ENCODE measurements at regions not wholly inside any gene's neighbourhood (a gene's known extent, or its start where the extent isn't known, plus 50 kb on each side); places are given as distances from the start of the nearest gene placed in this dataset.
"Not testable (repeated sequence)": the region's sequence is repeated elsewhere in the genome, so short reads cannot be mapped to it uniquely, and the experiment has no call there.

DNA sequence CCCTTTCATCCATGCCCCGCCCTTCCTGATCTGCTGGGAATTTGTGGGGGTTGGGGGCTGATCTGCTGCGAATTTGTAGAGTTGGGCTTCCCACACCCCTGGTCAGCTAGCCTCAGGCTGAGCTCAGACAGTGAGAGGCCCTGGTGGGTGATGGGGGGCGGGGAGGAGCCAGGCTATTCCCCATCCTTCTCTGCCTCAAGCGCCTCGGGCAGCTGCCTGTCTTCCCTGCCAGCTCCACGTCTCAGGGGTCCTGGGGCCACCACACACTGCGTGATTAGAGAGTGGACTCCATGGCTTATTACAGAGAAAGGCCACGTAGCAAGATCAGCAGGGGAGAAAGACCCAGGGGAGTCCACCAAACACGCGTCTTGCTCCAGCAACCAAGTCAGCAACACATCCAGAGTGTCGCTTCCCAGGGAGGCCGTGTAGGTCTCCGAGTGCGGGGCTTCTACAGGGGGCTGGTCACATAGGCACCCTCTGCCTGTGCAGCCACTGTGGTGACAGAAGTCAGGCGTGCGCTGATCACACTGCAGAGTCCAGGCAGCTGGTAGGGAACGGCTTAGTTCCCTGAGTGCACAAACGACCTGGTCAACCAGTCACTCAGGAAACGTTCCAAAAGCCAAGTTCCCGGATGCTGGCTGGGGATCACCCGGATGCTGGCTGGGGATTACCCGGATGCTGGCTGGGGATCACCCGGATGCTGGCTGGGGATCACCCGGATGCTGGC is 254.4 kb upstream of the SFSWAP start:
- no peak for DNase-seq
- intact Hi-C loops (cut with DNase I) = no loop called here

- no peak for DNase-seq
- intact Hi-C loops (cut with DNase I) = no loop called here
Observed at GRCh38 chr12:131457028-131457310, 253.9 kb upstream of the SFSWAP start.

DNA sequence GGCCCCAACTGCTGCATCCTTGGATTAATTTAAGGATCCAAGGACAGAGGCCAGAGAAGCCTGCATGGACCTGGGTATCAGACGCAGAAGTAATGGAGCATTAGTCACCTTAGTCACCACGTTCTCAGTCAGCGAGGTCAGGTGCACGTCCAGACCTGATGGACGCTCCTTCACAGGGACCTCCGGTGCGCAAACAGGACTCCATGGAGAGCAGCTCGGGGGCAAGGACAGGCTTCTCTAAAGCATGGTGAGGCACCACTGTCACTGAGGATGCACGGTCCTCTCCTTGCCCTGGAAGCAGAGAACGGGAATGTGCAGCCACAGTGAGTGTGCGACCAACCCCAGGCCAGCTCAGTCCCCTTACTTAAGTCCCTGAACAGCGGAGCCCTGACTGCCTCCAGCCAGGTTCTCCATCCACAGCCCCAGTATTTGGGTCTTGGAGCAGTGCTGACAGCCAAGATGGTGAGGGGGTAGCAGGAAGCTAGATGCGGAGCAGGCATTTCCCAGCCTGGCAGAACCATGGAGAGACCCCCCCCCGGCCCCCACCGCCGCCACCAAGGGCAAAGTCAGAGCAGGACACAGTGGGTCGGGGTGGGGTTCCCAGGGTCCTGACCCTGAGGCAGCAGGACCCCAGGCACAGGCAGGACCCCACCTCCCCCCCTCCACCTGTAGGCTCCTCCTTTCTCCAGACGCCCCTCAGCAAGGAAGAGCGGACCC is 253.4 kb upstream of the SFSWAP start:
- intact Hi-C loops (cut with DNase I) = no loop called here
- no peak for DNase-seq

GRCh38 chr12:131458048-131458374 is 252.9 kb upstream of the SFSWAP start:
- intact Hi-C loops (cut with DNase I) = no loop called here

DNA sequence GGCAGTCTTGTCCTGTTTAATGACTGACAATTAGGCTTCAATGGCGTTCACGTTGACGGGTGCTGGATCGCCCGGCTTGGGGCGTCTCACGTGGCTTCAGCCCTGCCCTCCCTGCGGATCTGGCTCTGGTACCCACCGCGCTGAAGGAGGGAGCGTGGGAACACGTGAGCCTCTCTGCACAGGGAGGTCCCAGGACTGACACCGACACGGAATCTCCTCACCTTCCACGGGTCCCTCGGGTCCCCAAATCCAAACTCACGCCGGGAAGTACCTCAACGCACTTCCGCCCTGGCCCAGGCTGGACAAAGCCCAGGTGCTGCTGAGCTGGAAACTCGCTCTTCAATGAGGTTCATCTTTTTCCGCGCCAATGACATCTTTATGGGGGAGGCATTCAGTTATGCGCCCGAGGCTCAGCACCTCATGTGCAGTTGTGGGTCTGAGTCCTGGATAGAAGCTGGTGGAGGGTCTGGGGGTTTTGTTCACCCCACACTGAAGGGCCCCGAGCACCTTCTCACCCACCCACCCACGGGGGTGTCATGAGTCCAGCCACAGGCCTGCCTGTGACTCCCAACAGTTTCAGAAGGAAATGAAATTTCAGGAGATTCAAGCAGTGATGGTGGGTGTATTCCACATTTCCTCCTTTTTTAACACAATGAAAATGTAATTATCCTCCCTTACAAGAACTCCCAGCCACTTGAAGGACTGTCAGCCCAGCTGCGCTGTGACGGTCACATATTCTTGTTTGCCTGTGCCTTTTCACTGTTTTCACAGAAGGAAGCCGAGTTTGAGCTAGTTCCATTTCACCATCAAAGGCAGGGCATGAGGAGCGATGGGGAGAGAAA is 251.7 kb upstream of the SFSWAP start:
- peak in 1 of 10 donors; percentile 12 for DNase-seq
- intact Hi-C loops (cut with DNase I) = no loop called here

More at GRCh38 chr12:131458048-131458374, 252.9 kb upstream of the SFSWAP start:
- no peak for DNase-seq

GRCh38 chr12:131459773-131460365 is 251.0 kb upstream of the SFSWAP start:
- intact Hi-C loops (cut with DNase I) = no loop called here
- no peak for DNase-seq

GRCh38 chr12:131460520-131460919 is 250.4 kb upstream of the SFSWAP start:
- DNase-seq = no peak
- intact Hi-C loops (cut with DNase I) = no loop called here

DNA sequence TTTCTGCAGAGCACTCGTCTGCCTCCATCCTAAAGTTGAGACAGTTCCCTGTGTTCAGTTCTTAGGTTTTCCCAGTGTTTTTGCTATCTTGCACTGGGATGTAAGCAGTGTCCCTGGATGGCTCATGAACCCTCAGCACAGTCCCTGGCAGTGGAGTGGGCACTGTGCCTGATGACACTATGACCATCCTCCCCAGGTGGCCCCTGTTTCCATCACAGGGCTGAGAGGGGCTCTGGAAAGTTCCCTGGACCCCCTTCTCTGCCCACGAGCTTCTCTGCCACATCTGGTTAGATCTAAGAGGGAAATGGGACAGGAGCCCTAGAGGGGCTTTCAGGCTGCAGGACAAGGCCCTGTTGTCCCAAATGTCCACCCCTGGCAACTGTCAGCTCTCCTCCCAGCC is 249.8 kb upstream of the SFSWAP start:
- intact Hi-C loops (cut with DNase I) = no loop called here

DNA sequence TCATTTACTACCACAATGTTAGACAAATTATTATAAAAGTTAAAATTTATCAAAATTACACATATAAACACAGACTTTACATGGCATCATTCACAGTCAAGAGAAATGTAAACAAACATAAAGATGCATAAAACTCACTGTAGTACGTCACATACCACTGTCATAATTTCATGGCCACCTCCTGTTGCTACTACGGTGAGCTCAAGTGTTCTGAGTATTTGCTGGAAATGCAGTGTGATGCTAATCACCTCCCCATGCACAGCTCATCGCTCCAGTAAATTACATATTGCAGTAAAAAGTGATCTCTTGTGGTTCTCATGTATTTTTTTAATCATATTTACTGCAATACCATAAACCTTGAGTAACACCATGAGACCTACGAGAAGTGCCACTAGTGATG is 247.7 kb upstream of the SFSWAP start:
- intact Hi-C loops (cut with DNase I) = no loop called here
- no peak for DNase-seq

More for the DNA sequence above, 249.8 kb upstream of the SFSWAP start:
- peak in 1 of 10 donors; percentile 17 for DNase-seq

- no peak for DNase-seq
- intact Hi-C loops (cut with DNase I) = no loop called here
Observed at GRCh38 chr12:131464081-131464480, 246.8 kb upstream of the SFSWAP start.

DNA sequence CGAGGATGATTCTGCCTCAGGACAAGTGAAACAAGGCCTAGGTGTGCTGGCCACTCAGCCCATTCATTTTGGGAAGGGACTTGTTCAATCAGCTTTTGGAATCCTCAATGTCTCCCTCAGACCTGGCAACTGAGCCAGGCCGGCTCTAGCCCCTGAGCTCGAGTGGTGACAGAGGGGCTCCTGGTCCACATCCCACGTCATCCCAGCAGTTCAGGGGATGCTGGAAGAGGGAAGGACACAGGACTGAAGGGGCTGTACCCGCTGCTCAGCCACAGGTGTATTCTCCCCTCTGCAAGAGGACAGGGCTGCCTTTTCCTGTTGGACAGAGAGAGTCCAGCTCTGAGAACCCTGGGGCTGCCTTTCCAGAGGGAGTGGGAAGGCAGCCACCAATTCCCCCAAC is 244.6 kb upstream of the SFSWAP start:
- intact Hi-C loops (cut with DNase I) = no loop called here
- DNase-seq = no peak

- no peak for DNase-seq
Observed at GRCh38 chr12:131466932-131467331, 244.0 kb upstream of the SFSWAP start.

GRCh38 chr12:131468206-131468605 is 242.7 kb upstream of the SFSWAP start:
- intact Hi-C loops (cut with DNase I) = no loop called here
- DNase-seq = no peak

More at GRCh38 chr12:131466932-131467331, 244.0 kb upstream of the SFSWAP start:
- intact Hi-C loops (cut with DNase I) = no loop called here

DNA sequence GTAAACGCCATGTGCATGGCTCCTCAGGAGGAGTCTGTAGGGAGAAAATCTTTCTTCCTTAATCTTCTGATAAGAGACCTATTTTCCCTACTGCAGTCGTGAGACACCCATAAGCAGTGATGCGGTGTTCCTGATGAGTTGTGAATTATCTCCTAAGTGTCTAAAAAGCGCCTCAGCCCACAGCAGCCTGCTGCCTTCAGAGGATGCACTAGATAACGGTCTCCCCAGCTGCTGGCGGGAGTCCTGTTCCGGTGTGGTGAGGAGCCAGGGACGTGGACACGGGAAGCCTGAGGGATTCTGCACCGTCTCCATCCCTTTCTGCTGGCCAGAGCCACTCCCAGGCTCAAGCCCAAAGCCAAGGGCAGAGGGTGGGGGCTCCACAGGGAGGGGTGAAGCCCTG is 240.9 kb upstream of the SFSWAP start:
- intact Hi-C loops (cut with DNase I) = not testable (repeated sequence)

GRCh38 chr12:131471271-131471905 is 239.5 kb upstream of the SFSWAP start:
- DNase-seq = no peak
- intact Hi-C loops (cut with DNase I) = no loop called here

More for the DNA sequence above, 240.9 kb upstream of the SFSWAP start:
- not testable (repeated sequence) for DNase-seq

GRCh38 chr12:131471946-131472732 is 238.8 kb upstream of the SFSWAP start:
- intact Hi-C loops (cut with DNase I) = no loop called here
- no peak for DNase-seq

DNA sequence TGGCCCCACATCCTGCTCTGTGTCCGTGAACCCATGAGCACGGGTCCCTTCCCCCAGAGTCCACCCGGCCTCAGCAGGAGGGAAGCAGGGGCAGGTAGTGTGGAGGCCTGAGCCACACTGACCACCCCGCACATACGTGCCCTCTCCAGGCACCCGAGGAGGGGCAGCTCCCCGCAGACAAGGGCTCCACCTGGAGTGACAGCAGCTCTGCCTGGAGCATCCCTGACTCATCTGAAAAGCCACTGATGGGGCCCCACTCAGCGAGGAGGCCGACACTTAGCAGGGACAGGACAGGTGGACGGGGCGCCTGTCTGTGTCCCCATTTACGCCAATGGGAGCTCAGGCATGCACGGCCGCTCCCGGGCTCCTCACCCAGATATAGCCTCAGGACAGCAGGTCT is 237.6 kb upstream of the SFSWAP start:
- no peak for DNase-seq
- intact Hi-C loops (cut with DNase I) = no loop called here

- DNase-seq = no peak
- intact Hi-C loops (cut with DNase I) = no loop called here
Observed at GRCh38 chr12:131473741-131474709, 236.9 kb upstream of the SFSWAP start.

DNA sequence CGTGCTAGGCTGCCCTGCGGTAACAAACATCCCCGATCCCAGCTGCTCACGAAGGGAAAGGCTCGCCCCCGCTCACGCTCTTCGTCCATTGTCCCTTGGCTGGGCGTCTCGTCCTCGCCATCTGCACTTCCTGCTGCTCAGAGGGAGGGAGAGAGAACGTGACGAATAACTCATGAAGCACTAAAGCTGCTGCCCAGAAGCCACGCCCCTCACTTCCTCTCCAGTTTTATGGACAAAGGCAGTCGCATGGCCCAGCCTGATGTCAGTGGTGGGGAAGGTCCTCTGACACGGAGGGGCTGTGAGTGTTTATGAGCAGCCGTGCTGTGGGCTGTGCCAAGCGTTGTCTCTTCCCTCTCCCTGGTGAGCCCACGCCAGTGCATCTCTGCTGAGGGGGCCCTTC is 235.9 kb upstream of the SFSWAP start:
- DNase-seq; intact Hi-C loops (cut with DNase I): not testable (repeated sequence)
